A549 (cell line): ENCODE measurements at regions not wholly inside any gene's neighbourhood (a gene's known extent, or its start where the extent isn't known, plus 50 kb on each side); places are given as distances from the start of the nearest gene placed in this dataset.

Experiments
- ATAC-seq, 2 experiments: fragments of 200-7000 bp in 1 of 2; fragments of >200 bp in 1 of 2; cut with Nextera tagmentation in 1 of 2; cut with Tn5 transposase in 1 of 2; 3 replicates each; pipeline versions ENCODE4 v1.8.0 to v1.9.1; 2018 to 2020; ENCODE audit warnings: mild to moderate bottlenecking in 1 of 2, moderate library complexity in 1 of 2
- CTCF ChIA-PET: fragments of 300-600 bp; sonication (Branson Sonifier 250); formaldehyde crosslinking; extraction: SDS; loops from one replicate; lab custom pipeline; 2021; ENCODE audit warnings: antibody characterized with exemption, inconsistent platforms; lab: Yijun Ruan, JAX
- POLR2A ChIA-PET: fragments of 350-600 bp; formaldehyde crosslinking; extraction: SDS; loops from one replicate; lab custom pipeline; 2021; ENCODE audit warnings: antibody characterized with exemption, inconsistent platforms; lab: Yijun Ruan, JAX
- DNase-seq, 2 experiments: peaks; one replicate each; pipeline versions ENCODE4 v3.0.0 to v3.0.0-alpha.2; 2011 to 2016; ENCODE audit warnings: low read depth in 1 of 2, low spot score in 1 of 2
- FAIRE-seq: peaks from 2 replicates; lab custom pipeline; 2011; peaks lifted over from hg19 to GRCh38; lab: Jason Lieb, UNC
- H3K27ac ChIP-seq, 2 experiments: fragments of >200 bp; sonication (Bioruptor Twin); formaldehyde crosslinking; 3 replicates each; pipeline ENCODE4 v1.5.1; 2016 to 2017
- H3K4me1 ChIP-seq: fragments of >200 bp; sonication (Bioruptor Twin); formaldehyde crosslinking; 3 replicates; pipeline ENCODE4 v1.6.1; 2016
- H3K4me2 ChIP-seq: fragments of >200 bp; sonication (Bioruptor Twin); formaldehyde crosslinking; 3 replicates; pipeline ENCODE4 v1.6.1; 2016
- H3K4me3 ChIP-seq: fragments of >200 bp; sonication (Bioruptor Twin); formaldehyde crosslinking; 3 replicates; pipeline ENCODE4 v1.5.1; 2016
- H3K9me3 ChIP-seq: fragments of >200 bp; sonication (Bioruptor Twin); formaldehyde crosslinking; 3 replicates; pipeline ENCODE4 v1.6.1; 2016
- BHLHE40 ChIP-seq: IDR thresholded peaks from 2 replicates; pipeline ENCODE4 v1.6.1; 2012; ENCODE audit warnings: low read depth, low read length, inconsistent platforms
- CBX2 ChIP-seq: fragments of 200-600 bp; sonication (generic); IDR thresholded peaks from 2 replicates; pipeline ENCODE4 v1.6.1; 2016; ENCODE audit warnings: low read depth, mild to moderate bottlenecking, borderline replicate concordance
- CEBPB ChIP-seq, 2 experiments: fragments of >200 bp in 1 of 2; sonication (Bioruptor Twin) in 1 of 2; formaldehyde crosslinking in 1 of 2; IDR thresholded peaks; 2 replicates each; pipeline ENCODE4 v1.6.1; 2012 to 2016
- CHD4 ChIP-seq: fragments of 200-600 bp; sonication (generic); IDR thresholded peaks from 2 replicates; pipeline ENCODE4 v1.6.1; 2016; ENCODE audit warnings: antibody characterized with exemption, mild to moderate bottlenecking, borderline replicate concordance
- EHMT2 ChIP-seq: fragments of 200-600 bp; sonication (generic); IDR thresholded peaks from 2 replicates; pipeline ENCODE4 v1.6.1; 2016; ENCODE audit warnings: antibody characterized with exemption, low read depth, mild to moderate bottlenecking, moderate library complexity
- EP300 ChIP-seq, 2 experiments: fragments of >200 bp; sonication (Bioruptor Twin); formaldehyde crosslinking; IDR thresholded peaks; 2 replicates in 1 of 2; 3 replicates in 1 of 2; pipeline ENCODE4 v1.6.1; 2016 to 2017
- FOSL2 ChIP-seq, 2 experiments: fragments of 450-650 bp in 1 of 2; fragments of >200 bp in 1 of 2; sonication (Bioruptor Twin) in 1 of 2; formaldehyde crosslinking; IDR thresholded peaks; 2 replicates each; pipeline versions ENCODE4 v1.5.0 to v1.6.1; 2016 to 2020; ENCODE audit warnings: mild to moderate bottlenecking in 1 of 2, moderate library complexity in 1 of 2
- HEYL ChIP-seq: fragments of 250-450 bp; sonication (Bioruptor Pico); IDR thresholded peaks from 2 replicates; pipeline ENCODE4 v1.8.0; 2021; ENCODE audit warnings: mild to moderate bottlenecking, moderate library complexity
- HOXA7 ChIP-seq: fragments of 250-450 bp; sonication (Bioruptor Pico); IDR thresholded peaks from 2 replicates; pipeline ENCODE4 v1.5.0; 2020; ENCODE audit warnings: mild to moderate bottlenecking, moderate library complexity
- JUN ChIP-seq, 2 experiments: fragments of >200 bp; sonication (Bioruptor Twin); formaldehyde crosslinking; IDR thresholded peaks; 2 replicates in 1 of 2; 3 replicates in 1 of 2; pipeline ENCODE4 v1.6.1; 2016 to 2017
- JUNB ChIP-seq: fragments of >200 bp; sonication (Bioruptor Twin); formaldehyde crosslinking; IDR thresholded peaks from 2 replicates; pipeline ENCODE4 v1.6.1; 2016
- KDM1A ChIP-seq: fragments of 200-600 bp; sonication (generic); IDR thresholded peaks from 2 replicates; pipeline ENCODE4 v1.6.1; 2016; ENCODE audit warnings: low read depth, mild to moderate bottlenecking
- KDM5A ChIP-seq: fragments of 200-600 bp; sonication (generic); IDR thresholded peaks from 2 replicates; pipeline ENCODE4 v1.6.1; 2016; ENCODE audit warnings: antibody characterized with exemption, mild to moderate bottlenecking
- MYC ChIP-seq: IDR thresholded peaks from 2 replicates; pipeline ENCODE4 v1.6.1; 2012; ENCODE audit warnings: mild to moderate bottlenecking, inconsistent platforms, low read length, improper control_type of control experiment, borderline replicate concordance
- NPAS2 ChIP-seq: fragments of 250-450 bp; sonication (Bioruptor Pico); IDR thresholded peaks from 2 replicates; pipeline ENCODE4 v1.8.0; 2022; ENCODE audit warnings: mild to moderate bottlenecking, moderate library complexity, borderline replicate concordance
- NR3C1 ChIP-seq: fragments of >200 bp; sonication (Bioruptor Twin); formaldehyde crosslinking; IDR thresholded peaks from 3 replicates; pipeline ENCODE4 v1.6.1; 2017
- PHF8 ChIP-seq: fragments of 200-600 bp; sonication (generic); IDR thresholded peaks from 2 replicates; pipeline ENCODE4 v1.6.1; 2016; ENCODE audit warnings: low read depth, mild to moderate bottlenecking, antibody characterized with exemption, moderate library complexity, borderline replicate concordance
- POLR2A ChIP-seq: IDR thresholded peaks from 2 replicates; pipeline ENCODE4 v1.6.1; 2012; ENCODE audit warnings: mild to moderate bottlenecking, low read length
- RAD21 ChIP-seq, 2 experiments: fragments of >200 bp in 1 of 2; sonication (Bioruptor Twin) in 1 of 2; formaldehyde crosslinking in 1 of 2; IDR thresholded peaks in 1 of 2; conservative IDR thresholded peaks in 1 of 2; 2 replicates in 1 of 2; 3 replicates in 1 of 2; pipeline ENCODE4 v1.6.1; 2012 to 2018; ENCODE audit warnings: inconsistent platforms in 1 of 2
- RNF2 ChIP-seq: fragments of 200-600 bp; sonication (generic); IDR thresholded peaks from 2 replicates; pipeline ENCODE4 v1.6.1; 2016; ENCODE audit warnings: low read depth, mild to moderate bottlenecking, antibody characterized with exemption, moderate library complexity, borderline replicate concordance
- SREBF2 ChIP-seq: fragments of 450-650 bp; IDR thresholded peaks from 2 replicates; pipeline ENCODE4 v1.6.1; 2014; ENCODE audit warnings: mild to moderate bottlenecking, moderate library complexity
- TFCP2L1 ChIP-seq: fragments of 250-450 bp; sonication (Bioruptor Pico); IDR thresholded peaks from 2 replicates; pipeline ENCODE4 v1.5.0; 2021; ENCODE audit warnings: mild to moderate bottlenecking
- ZC3H11A ChIP-seq: fragments of 450-650 bp; IDR thresholded peaks from 2 replicates; pipeline ENCODE4 v1.6.1; 2014; ENCODE audit warnings: antibody characterized with exemption, mild to moderate bottlenecking
- ZSCAN20 ChIP-seq: fragments of 250-450 bp; sonication (Bioruptor Pico); IDR thresholded peaks from 2 replicates; pipeline ENCODE4 v1.8.0; 2022; ENCODE audit warnings: mild to moderate bottlenecking, moderate library complexity
- WGBS: methylation state at CpG from one replicate; pipeline ENCODE4 v1.1.6; 2017; ENCODE audit errors: missing lambda C conversion rate; 5-methylcytosine and 5-hydroxymethylcytosine counted together
- TF ChIP-seq, protein P1 (sequence below): IDR thresholded peaks from 2 replicates; pipeline ENCODE4 v1.6.1; 2012; ENCODE audit warnings: low read depth, borderline replicate concordance
- TF ChIP-seq, protein P2 (sequence below): fragments of >200 bp; sonication (Bioruptor Twin); formaldehyde crosslinking; IDR thresholded peaks from 2 replicates; pipeline ENCODE4 v1.6.1; 2016

DNA sequence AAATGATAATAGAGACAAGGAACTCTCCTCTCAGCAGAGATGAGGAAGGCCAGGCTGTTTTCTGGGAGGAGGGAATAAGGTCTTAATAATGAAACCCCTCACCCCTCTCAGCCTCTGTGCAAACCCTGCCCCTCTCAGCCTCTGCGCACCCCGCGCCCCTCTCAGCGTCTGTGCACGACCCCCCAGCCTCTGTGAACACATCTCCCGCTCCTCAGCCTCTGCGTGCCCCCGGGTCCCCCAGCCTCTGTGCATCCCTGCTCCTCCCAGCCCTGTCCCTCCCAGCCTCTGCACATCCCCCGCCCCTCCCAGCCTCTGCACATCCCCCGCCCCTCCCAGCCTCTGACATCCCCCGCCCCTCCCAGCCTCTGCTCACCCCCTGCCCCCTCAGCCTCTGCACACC lies 837.8 kb downstream of the TBC1D22A start (continued):
- no peak for TF ChIP-seq RAD21 (conservative IDR thresholded peaks at IDR 0.05 in 1 of 2, IDR thresholded peaks at IDR 0.05 in 1 of 2)

GRCh38 chr22:47599753-47600152 lies 837.3 kb downstream of the TBC1D22A start:
- no peak for DNase-seq
- no peaks in the 10 kb centered on the region for H3K4me1 ChIP-seq
- ChIA-PET POLR2A (no interaction called here), CTCF (no interaction called here)
- H3K4me2 ChIP-seq = no peak overlapping the region
- FAIRE-seq = no peak
- H3K27ac ChIP-seq = no peak overlapping the region
- no peak for ATAC-seq
- TF ChIP-seq HEYL (CRISPR knock-in tag) (no peak), BHLHE40 (no peak), HOXA7 (no peak), NPAS2 (CRISPR knock-in tag) (no peak), KDM1A (no peak), NR3C1 (no peak), CEBPB (IDR thresholded peaks at IDR 0.05) (no peak), EP300 (IDR thresholded peaks at IDR 0.05) (no peak), JUNB (no peak), PHF8 (no peak), ZC3H11A (no peak)
- no peaks in the 10 kb centered on the region; the same call in 2 of the 3 replicates for H3K9me3 ChIP-seq
- 74% methylated on average over 9 of the region's 10 CpGs for WGBS
- H3K4me3 ChIP-seq = no peak overlapping the region

DNA sequence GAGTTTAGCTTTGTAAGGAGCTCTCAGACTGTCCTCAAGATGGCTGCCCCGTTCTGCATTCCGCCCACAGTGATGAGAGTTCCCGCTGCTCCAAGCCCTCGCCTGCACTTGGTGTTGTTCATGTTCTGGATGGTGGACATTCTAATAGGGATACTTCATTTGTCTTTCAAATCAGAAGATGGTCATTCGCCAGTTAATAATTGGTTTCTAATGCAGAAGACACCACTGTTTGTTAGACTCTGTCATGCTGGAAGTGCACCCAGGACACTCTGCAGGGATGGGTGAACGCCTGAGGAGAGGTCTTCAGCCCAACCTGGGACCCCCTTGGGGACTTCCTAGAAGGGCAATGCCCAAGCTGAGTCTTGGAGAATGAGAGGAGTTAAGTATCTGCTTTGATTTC lies 836.4 kb downstream of the TBC1D22A start:
- no peak for TF ChIP-seq CEBPB (IDR thresholded peaks at IDR 0.05)
- no peak for TF ChIP-seq MYC
- no peak for TF ChIP-seq ZSCAN20
- no peak for TF ChIP-seq BHLHE40
- TF ChIP-seq JUN (IDR thresholded peaks at IDR 0.05) = no peak
- no peak for TF ChIP-seq FOSL2 (IDR thresholded peaks at IDR 0.05)
- TF ChIP-seq FOSL2 (CRISPR knock-in tag; IDR thresholded peaks at IDR 0.05) = no peak
- no peak for TF ChIP-seq CHD4
- TF ChIP-seq, protein P1, sequence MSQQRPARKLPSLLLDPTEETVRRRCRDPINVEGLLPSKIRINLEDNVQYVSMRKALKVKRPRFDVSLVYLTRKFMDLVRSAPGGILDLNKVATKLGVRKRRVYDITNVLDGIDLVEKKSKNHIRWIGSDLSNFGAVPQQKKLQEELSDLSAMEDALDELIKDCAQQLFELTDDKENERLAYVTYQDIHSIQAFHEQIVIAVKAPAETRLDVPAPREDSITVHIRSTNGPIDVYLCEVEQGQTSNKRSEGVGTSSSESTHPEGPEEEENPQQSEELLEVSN = no peak
- no peak for TF ChIP-seq CBX2
- no peak for TF ChIP-seq SREBF2
- TF ChIP-seq POLR2A = no peak
- TF ChIP-seq RNF2 = no peak
- no peak for TF ChIP-seq EHMT2
- TF ChIP-seq KDM5A = no peak
- no peak for TF ChIP-seq TFCP2L1
- TF ChIP-seq, protein P2, sequence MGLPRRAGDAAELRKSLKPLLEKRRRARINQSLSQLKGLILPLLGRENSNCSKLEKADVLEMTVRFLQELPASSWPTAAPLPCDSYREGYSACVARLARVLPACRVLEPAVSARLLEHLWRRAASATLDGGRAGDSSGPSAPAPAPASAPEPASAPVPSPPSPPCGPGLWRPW = no peak
- Histone ChIP-seq H3K4me3 (no peak overlapping the region), H3K9me3 (no peaks in the 10 kb centered on the region; the same call in 2 of the 3 replicates), H3K27ac (no peak overlapping the region), H3K4me2 (no peak overlapping the region), H3K4me1 (no peaks in the 10 kb centered on the region)
- 69% methylated on average over 6 of the region's 6 CpGs for WGBS
- POLR2A ChIA-PET = no interaction called here
- no peak for DNase-seq
- CTCF ChIA-PET = no interaction called here
- FAIRE-seq = no peak
- no peak for ATAC-seq
